Endothelial cell of umbilical vein (primary cell): ENCODE measurements at regions not wholly inside any gene's neighbourhood (a gene's known extent, or its start where the extent isn't known, plus 50 kb on each side); places are given as distances from the start of the nearest gene placed in this dataset.

Experiments used
- CTCF ChIP-seq, 2 donors: IDR thresholded peaks; 1 replicate in 1 of 2; 2 replicates in 1 of 2; pipeline ENCODE4 v1.5.1; 2011; ENCODE audit warnings: low read length in 2 of 2, mild to moderate bottlenecking in 2 of 2, moderate library complexity in 2 of 2, control low read depth in 1 of 2, inconsistent platforms in 1 of 2, low read depth in 1 of 2; ENCODE audit not compliant: insufficient read depth in 1 of 2; ENCODE audit errors: extremely low read depth in 1 of 2
- MYC ChIP-seq: IDR thresholded peaks from one replicate; pipeline ENCODE4 v1.6.1; 2011; ENCODE audit warnings: mild to moderate bottlenecking, low read depth, low read length
- POLR2A ChIP-seq: IDR thresholded peaks from 2 replicates; pipeline ENCODE4 v1.6.1; 2012; ENCODE audit warnings: low read depth, mild to moderate bottlenecking, control low read depth, low read length
- TF ChIP-seq, protein P1 (sequence below): IDR thresholded peaks from 2 replicates; pipeline ENCODE4 v1.6.1; 2011; ENCODE audit not compliant: insufficient read depth, insufficient read length

GRCh38 chr10:85152911-85153310 lies 824.5 kb downstream of the CCSER2 start:
- no peak for TF ChIP-seq CTCF (IDR thresholded peaks at IDR 0.05; ENCODE audit: extremely low read depth in 1 of 2, insufficient read depth in 1 of 2, low read depth in 1 of 2, low read length in 2 of 2)
- TF ChIP-seq, protein P1, sequence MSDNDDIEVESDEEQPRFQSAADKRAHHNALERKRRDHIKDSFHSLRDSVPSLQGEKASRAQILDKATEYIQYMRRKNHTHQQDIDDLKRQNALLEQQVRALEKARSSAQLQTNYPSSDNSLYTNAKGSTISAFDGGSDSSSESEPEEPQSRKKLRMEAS, result no peak
- no peak for TF ChIP-seq POLR2A
- TF ChIP-seq MYC, result no peak
